Testis (tissue), 2 donors: ENCODE measurements at regions not wholly inside any gene's neighbourhood (a gene's known extent, or its start where the extent isn't known, plus 50 kb on each side); places are given as distances from the start of the nearest gene placed in this dataset.

Experiments used
- POLR2A ChIP-seq: fragments of 450-650 bp; IDR thresholded peaks from one replicate; pipeline ENCODE4 v1.6.1; 2017; ENCODE audit warnings: antibody characterized with exemption, mild to moderate bottlenecking, moderate library complexity
- TF ChIP-seq, protein P1 (sequence below), 3 experiments: fragments of 450-650 bp in 2 of 3; fragments of 200-600 bp in 1 of 3; sonication (generic) in 1 of 3; IDR thresholded peaks; one replicate each; pipeline ENCODE4 v1.5.1; 2016 to 2019; ENCODE audit warnings: antibody characterized with exemption in 3 of 3, mild to moderate bottlenecking in 2 of 3, moderate library complexity in 1 of 3

DNA sequence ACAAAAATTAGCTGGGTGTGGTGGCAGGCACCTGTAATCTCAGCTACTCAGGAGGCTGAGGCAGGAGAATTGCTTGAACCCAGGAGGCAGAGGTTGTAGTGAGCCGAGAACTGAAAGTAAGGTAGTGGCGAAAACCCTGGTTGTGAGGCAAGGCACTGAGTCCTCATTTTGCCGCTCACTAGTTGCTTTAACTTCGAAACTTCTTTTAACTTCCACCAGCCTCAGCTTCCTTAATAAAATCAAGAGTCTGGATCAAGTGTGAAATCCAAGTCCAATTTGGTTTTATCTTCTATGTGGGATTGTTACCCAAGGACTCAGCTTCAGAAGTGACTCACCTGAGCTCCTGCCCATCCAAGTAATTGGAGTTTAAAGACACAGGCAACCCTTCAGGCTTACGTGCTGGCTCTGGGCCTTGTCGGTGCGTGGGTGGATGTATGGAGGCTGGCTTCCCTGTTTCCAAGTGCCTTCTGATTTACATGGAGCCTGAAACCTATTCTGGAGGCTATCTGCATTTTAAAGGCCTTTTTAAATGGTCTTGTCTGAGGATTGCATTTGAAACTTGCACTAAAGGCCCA lies 374.2 kb upstream of the ID2 start:
- TF ChIP-seq, protein P1, sequence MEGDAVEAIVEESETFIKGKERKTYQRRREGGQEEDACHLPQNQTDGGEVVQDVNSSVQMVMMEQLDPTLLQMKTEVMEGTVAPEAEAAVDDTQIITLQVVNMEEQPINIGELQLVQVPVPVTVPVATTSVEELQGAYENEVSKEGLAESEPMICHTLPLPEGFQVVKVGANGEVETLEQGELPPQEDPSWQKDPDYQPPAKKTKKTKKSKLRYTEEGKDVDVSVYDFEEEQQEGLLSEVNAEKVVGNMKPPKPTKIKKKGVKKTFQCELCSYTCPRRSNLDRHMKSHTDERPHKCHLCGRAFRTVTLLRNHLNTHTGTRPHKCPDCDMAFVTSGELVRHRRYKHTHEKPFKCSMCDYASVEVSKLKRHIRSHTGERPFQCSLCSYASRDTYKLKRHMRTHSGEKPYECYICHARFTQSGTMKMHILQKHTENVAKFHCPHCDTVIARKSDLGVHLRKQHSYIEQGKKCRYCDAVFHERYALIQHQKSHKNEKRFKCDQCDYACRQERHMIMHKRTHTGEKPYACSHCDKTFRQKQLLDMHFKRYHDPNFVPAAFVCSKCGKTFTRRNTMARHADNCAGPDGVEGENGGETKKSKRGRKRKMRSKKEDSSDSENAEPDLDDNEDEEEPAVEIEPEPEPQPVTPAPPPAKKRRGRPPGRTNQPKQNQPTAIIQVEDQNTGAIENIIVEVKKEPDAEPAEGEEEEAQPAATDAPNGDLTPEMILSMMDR (IDR thresholded peaks at IDR 0.05): no peak
- no peak for TF ChIP-seq POLR2A
